Karpas-422 (cell line): ENCODE measurements at regions not wholly inside any gene's neighbourhood (a gene's known extent, or its start where the extent isn't known, plus 50 kb on each side); places are given as distances from the start of the nearest gene placed in this dataset.
"Not testable (repeated sequence)": the region's sequence is repeated elsewhere in the genome, so short reads cannot be mapped to it uniquely, and the experiment has no call there.

Experiments
- DNase-seq: peaks from one replicate; pipeline ENCODE4 v3.0.0-alpha.2; 2015
- H2AFZ ChIP-seq: fragments of 200-600 bp; sonication (generic); 2 replicates; pipeline ENCODE4 v1.6.1; 2014; ENCODE audit warnings: antibody characterized with exemption, low read length, mixed read lengths
- H3K27ac ChIP-seq: fragments of 200-600 bp; sonication (generic); 2 replicates; pipeline ENCODE4 v1.5.1; 2014; ENCODE audit warnings: mild to moderate bottlenecking, low read length, moderate library complexity
- H3K27me3 ChIP-seq: fragments of 200-600 bp; sonication (generic); 2 replicates; pipeline ENCODE4 v1.6.1; 2014; ENCODE audit warnings: low read length, mixed read lengths
- H3K36me3 ChIP-seq: fragments of 200-600 bp; sonication (generic); 2 replicates; pipeline ENCODE4 v1.6.1; 2014; ENCODE audit warnings: low read length, mixed read lengths; ENCODE audit not compliant: insufficient read depth
- H3K4me1 ChIP-seq: fragments of 200-600 bp; sonication (generic); 2 replicates; pipeline ENCODE4 v1.6.1; 2014; ENCODE audit warnings: mild to moderate bottlenecking, low read length, mixed read lengths
- H3K4me2 ChIP-seq: fragments of 200-600 bp; sonication (generic); 2 replicates; pipeline ENCODE4 v1.6.1; 2014; ENCODE audit warnings: low read length, low read depth, mild to moderate bottlenecking; ENCODE audit not compliant: poor library complexity, severe bottlenecking
- H3K4me3 ChIP-seq: fragments of 200-600 bp; sonication (generic); 2 replicates; pipeline ENCODE4 v1.5.1; 2014; ENCODE audit warnings: mild to moderate bottlenecking, antibody characterized with exemption, low read length, mixed read lengths
- H3K79me2 ChIP-seq: fragments of 200-600 bp; sonication (generic); 2 replicates; pipeline ENCODE4 v1.6.1; 2014; ENCODE audit warnings: mild to moderate bottlenecking, low read length, mixed read lengths
- H3K9ac ChIP-seq: fragments of 200-600 bp; sonication (generic); 2 replicates; pipeline ENCODE4 v1.6.0; 2014; ENCODE audit warnings: low read length
- H3K9me2 ChIP-seq: fragments of 200-600 bp; sonication (generic), shearing (Covaris generic); replicated peaks from 2 replicates; pipeline ENCODE4 v1.6.0; 2014; ENCODE audit warnings: mild to moderate bottlenecking, low read length, moderate library complexity; ENCODE audit not compliant: insufficient read depth
- H3K9me3 ChIP-seq: fragments of 300-700, 200-600 bp; sonication (generic); 2 replicates; pipeline ENCODE4 v1.6.1; 2014; ENCODE audit warnings: low read length, mixed read lengths
- H4K20me1 ChIP-seq: fragments of 200-600 bp; sonication (generic); 2 replicates; pipeline ENCODE4 v1.6.1; 2014; ENCODE audit warnings: mild to moderate bottlenecking, antibody characterized with exemption, low read length, low read depth; ENCODE audit not compliant: insufficient read depth

- Histone ChIP-seq H4K20me1 (no peaks in the 10 kb centered on the region), H3K4me3 (no peak overlapping the region), H3K9ac (no peak overlapping the region), H3K79me2 (no peaks in the 10 kb centered on the region), H3K27ac (no peak overlapping the region), H3K4me1 (no peaks in the 10 kb centered on the region), H3K36me3 (no peaks in the 10 kb centered on the region), H3K27me3 (no peaks in the 10 kb centered on the region), H3K4me2 (no peak overlapping the region), H3K9me2 (0 out of 2 replicates have a peak, but pooled peaks cover 3% of the 10 kb centered on the region), H2AFZ (no peak overlapping the region), H3K9me3 (peaks cover 48% of the 10 kb centered on the region)
- DNase-seq = no peak
These were observed 2035.3 kb upstream of the LRRTM1 start for GRCh38 chr2:82339805-82340204.

- no peak overlapping the region for H3K4me3 ChIP-seq
- no peak overlapping the region for H3K27ac ChIP-seq
- no peak for DNase-seq
- no peaks in the 10 kb centered on the region for H4K20me1 ChIP-seq
- no peaks in the 10 kb centered on the region for H3K27me3 ChIP-seq
- no peak overlapping the region for H3K9ac ChIP-seq
- 0 out of 2 replicates have a peak overlapping the region, but pooled peaks have one; percentile 7 for H2AFZ ChIP-seq
- H3K9me3 ChIP-seq = peaks cover 40% of the 10 kb centered on the region
- H3K36me3 ChIP-seq = no peaks in the 10 kb centered on the region
- H3K4me1 ChIP-seq = no peaks in the 10 kb centered on the region
- no peaks in the 10 kb centered on the region for H3K79me2 ChIP-seq
- no peaks in the 10 kb centered on the region for H3K9me2 ChIP-seq
- H3K4me2 ChIP-seq = no peak overlapping the region
These were observed 2029.1 kb upstream of the LRRTM1 start for GRCh38 chr2:82333697-82334096.

- Histone ChIP-seq H4K20me1 (no peaks in the 10 kb centered on the region), H3K79me2 (no peaks in the 10 kb centered on the region), H2AFZ (no peak overlapping the region), H3K4me1 (no peaks in the 10 kb centered on the region), H3K9ac (no peak overlapping the region), H3K27me3 (no peaks in the 10 kb centered on the region), H3K4me2 (no peak overlapping the region), H3K27ac (no peak overlapping the region), H3K9me3 (peaks cover 41% of the 10 kb centered on the region), H3K9me2 (no peaks in the 10 kb centered on the region), H3K36me3 (no peaks in the 10 kb centered on the region), H3K4me3 (no peak overlapping the region)
- DNase-seq = no peak
These were observed 2025.6 kb upstream of the LRRTM1 start for GRCh38 chr2:82330155-82330554.

GRCh38 chr2:82326180-82326767 is 2021.7 kb upstream of the LRRTM1 start:
- H3K4me1 ChIP-seq, H3K9ac ChIP-seq, H3K27me3 ChIP-seq, H2AFZ ChIP-seq, DNase-seq, H3K36me3 ChIP-seq, H3K79me2 ChIP-seq, H3K27ac ChIP-seq, H3K9me2 ChIP-seq, H4K20me1 ChIP-seq, H3K4me3 ChIP-seq, H3K4me2 ChIP-seq: not testable (repeated sequence)
- H3K9me3 ChIP-seq = peaks cover 30% of the 10 kb centered on the region

- Histone ChIP-seq H3K79me2 (no peaks in the 10 kb centered on the region), H3K4me3 (no peak overlapping the region), H3K27me3 (no peaks in the 10 kb centered on the region), H3K36me3 (no peaks in the 10 kb centered on the region), H3K9ac (no peak overlapping the region), H3K4me2 (no peak overlapping the region), H3K4me1 (no peaks in the 10 kb centered on the region), H3K9me3 (peaks cover 28% of the 10 kb centered on the region), H2AFZ (no peak overlapping the region), H3K9me2 (no peaks in the 10 kb centered on the region), H3K27ac (no peak overlapping the region), H4K20me1 (no peaks in the 10 kb centered on the region)
- no peak for DNase-seq
These were observed 2015.7 kb upstream of the LRRTM1 start for GRCh38 chr2:82320296-82320695.

GRCh38 chr2:82317012-82317411 is 2012.5 kb upstream of the LRRTM1 start:
- Histone ChIP-seq H3K9ac (no peak overlapping the region), H3K79me2 (no peaks in the 10 kb centered on the region)

GRCh38 chr2:82316586-82316985 is 2012.0 kb upstream of the LRRTM1 start:
- H4K20me1 ChIP-seq = no peaks in the 10 kb centered on the region
- peaks cover 34% of the 10 kb centered on the region for H3K9me3 ChIP-seq
- no peak for DNase-seq
- H3K4me2 ChIP-seq = no peak overlapping the region
- no peaks in the 10 kb centered on the region for H3K27me3 ChIP-seq
- no peak overlapping the region for H3K9ac ChIP-seq
- H3K27ac ChIP-seq = no peak overlapping the region
- H2AFZ ChIP-seq = no peak overlapping the region
- no peaks in the 10 kb centered on the region for H3K9me2 ChIP-seq
- no peaks in the 10 kb centered on the region for H3K36me3 ChIP-seq
- H3K4me3 ChIP-seq = no peak overlapping the region
- no peaks in the 10 kb centered on the region for H3K79me2 ChIP-seq
- H3K4me1 ChIP-seq = no peaks in the 10 kb centered on the region

More at GRCh38 chr2:82317012-82317411, 2012.5 kb upstream of the LRRTM1 start:
- no peak overlapping the region for H3K4me2 ChIP-seq
- DNase-seq = no peak
- H3K4me1 ChIP-seq = no peaks in the 10 kb centered on the region
- H2AFZ ChIP-seq = no peak overlapping the region
- H3K27me3 ChIP-seq = no peaks in the 10 kb centered on the region
- H3K36me3 ChIP-seq = no peaks in the 10 kb centered on the region
- no peaks in the 10 kb centered on the region for H4K20me1 ChIP-seq
- no peak overlapping the region for H3K4me3 ChIP-seq
- no peaks in the 10 kb centered on the region for H3K9me2 ChIP-seq
- H3K27ac ChIP-seq = no peak overlapping the region
- H3K9me3 ChIP-seq = peaks cover 37% of the 10 kb centered on the region

- Histone ChIP-seq H3K27me3 (no peaks in the 10 kb centered on the region), H3K4me1 (no peaks in the 10 kb centered on the region), H3K9ac (no peak overlapping the region), H3K4me3 (no peak overlapping the region), H3K9me2 (no peaks in the 10 kb centered on the region), H3K4me2 (no peak overlapping the region), H3K27ac (no peak overlapping the region), H3K9me3 (peaks cover 28% of the 10 kb centered on the region), H2AFZ (no peak overlapping the region), H3K79me2 (no peaks in the 10 kb centered on the region), H4K20me1 (no peaks in the 10 kb centered on the region), H3K36me3 (no peaks in the 10 kb centered on the region)
- DNase-seq = no peak
These were observed 2010.4 kb upstream of the LRRTM1 start for GRCh38 chr2:82314836-82315472.
